SKM-1 treated with dmso at 0.1 percent for 144 hours (cell line): ENCODE measurements at regions not wholly inside any gene's neighbourhood (a gene's known extent, or its start where the extent isn't known, plus 50 kb on each side); places are given as distances from the start of the nearest gene placed in this dataset.

Source experiments
- DNase-seq: peaks from one replicate; lab custom pipeline; 2025; ENCODE audit not compliant: unreplicated experiment; lab: John Stamatoyannopoulos, UW

DNA sequence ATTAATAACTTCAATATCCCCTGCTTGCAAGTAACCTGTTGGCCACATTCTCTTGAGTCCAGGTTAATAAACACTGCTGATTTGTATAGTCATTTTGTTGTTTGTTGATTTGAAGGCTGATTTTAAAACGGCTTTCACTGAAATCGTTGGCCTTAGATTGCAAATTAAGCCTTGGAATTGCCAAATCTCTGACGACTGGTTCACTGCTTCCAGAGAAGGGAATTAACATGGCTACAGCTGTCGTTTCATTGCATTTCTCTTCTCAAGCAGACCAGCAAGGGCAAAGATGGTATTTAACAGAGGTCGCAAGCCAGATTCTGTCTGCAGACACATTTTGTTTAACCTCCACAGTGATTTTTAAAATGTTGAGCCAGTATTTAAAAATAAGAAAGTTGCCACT is 470.9 kb downstream of the TFAP2A start:
- DNase-seq, result no peak

DNA sequence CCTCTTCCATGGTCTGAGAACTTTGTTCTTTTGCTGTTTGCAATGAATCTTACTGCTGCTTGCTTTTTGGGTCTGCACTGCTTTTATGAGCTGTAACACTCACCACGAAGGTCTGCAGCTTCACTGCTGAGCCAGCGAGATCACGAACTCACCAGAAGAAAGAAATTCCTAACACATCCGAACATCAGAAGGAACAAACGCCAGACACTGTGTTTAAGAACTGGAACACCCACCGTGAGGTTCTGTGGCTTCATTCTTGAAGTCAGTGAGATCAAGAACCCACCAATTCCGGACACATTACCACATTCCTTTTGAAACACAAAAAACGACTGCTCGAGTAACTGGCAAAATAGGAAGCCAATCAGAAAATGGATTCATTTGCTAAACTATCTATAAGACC is 471.8 kb downstream of the TFAP2A start:
- no peak for DNase-seq

DNA sequence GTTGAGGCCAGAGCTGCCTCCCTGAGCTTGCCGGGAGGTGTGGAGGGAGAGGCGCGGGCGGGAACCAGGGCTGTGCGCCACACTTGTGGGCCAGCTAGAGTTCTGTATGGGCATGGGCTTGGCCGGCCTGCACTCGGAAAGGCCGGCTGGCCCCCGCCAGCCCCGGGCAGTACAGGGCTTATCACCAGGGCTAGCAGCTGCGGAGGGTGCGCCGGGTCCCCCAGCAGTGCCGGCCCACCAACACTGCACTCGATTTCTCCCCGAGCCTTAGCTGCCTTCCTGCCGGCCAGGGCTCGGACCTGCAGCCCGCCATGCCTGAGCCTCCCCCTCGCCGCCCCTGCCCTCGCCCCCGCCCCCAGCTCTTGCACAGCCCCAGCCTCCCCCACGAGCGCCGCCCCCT is 472.7 kb downstream of the TFAP2A start:
- DNase-seq, result no peak

DNA sequence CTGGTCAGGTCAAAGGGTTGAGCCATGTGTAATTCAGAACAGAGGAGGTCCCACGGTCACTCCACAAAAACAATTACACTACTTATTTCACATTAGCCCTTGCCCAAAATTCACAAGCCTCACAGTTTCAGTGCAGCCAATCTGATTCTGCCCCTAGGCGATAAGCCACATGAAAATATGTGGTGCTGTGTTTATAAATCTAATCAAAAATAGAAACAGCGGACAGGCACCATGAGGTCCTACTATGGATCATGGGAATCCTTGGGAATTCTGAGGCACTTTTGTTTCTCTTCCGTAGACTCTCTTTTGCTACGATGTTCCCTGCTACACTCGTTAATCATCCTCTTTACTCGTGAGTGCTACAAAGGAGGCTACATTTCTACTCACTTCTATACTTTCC is 476.1 kb downstream of the TFAP2A start:
- no peak for DNase-seq

DNA sequence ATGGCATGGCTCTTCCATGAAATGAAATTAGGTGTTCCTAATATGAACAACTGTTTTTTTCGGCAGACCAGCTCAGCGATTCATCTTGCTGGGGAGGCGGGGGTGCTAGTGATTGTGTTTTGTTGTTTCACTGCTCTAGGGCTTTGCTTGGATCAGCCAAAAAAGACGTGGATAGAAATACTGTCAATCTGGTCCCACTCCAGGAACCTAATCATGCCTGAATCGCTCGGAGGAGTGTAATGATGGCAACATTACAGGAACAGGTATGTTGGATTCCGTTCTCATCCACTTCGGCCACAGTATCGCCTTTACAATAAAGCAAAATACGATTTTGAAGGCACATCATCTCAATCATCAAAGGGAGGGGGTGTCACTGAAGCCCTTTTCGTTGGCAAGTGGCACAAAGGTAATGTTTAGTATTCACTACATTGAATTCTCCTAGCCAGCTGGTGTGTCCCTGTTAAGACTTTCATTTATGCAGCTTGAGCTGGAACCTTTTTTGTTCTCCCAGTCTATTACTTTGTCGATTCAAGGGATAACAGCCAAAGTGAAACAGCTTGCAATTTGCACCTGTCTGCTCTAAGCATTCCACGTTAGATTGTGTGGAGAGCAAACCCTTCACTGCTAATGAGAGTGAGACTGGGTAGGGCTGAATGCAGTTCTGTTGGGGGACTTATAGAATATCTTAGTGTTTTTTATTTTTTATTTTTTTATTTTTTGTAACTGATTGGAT is 477.7 kb downstream of the TFAP2A start:
- no peak for DNase-seq

DNA sequence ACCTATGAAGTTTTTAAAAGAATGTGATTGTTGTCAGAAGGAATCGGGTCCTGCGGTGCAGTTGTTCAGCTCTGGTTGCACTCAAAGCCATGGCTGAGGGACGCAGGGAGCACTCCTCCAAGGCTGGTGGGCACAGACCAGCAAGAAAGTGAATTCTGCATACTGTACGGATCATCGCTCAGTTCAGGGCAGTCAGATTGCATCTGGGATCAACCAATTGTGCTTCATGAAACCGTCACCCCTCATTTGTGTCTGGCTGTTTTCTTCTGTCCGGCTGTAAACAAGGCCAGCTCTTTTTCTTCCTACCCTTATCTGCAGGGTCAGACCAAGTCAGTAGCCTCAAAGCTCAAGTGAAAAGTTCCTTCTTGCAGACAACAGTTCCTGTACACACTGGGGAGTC is 478.3 kb downstream of the TFAP2A start:
- no peak for DNase-seq

DNA sequence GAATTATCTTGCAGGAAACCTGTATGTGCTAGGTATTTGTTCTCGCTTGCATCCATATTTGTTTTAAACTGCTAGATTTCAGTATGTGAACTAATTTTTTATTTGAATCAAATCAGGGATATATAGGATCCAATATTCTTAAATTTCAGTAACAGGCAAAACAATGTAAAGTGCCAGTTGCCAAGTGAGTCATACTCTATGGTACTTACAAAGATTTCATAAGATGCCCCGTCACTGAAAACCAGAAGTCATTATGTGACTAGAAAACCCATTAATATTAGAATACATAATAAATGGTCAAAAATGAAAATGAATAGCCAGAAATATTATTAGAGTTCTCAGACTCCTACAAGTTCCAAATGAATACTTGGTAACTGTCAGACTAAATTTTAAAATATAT is 481.2 kb downstream of the TFAP2A start:
- DNase-seq, result no peak

DNA sequence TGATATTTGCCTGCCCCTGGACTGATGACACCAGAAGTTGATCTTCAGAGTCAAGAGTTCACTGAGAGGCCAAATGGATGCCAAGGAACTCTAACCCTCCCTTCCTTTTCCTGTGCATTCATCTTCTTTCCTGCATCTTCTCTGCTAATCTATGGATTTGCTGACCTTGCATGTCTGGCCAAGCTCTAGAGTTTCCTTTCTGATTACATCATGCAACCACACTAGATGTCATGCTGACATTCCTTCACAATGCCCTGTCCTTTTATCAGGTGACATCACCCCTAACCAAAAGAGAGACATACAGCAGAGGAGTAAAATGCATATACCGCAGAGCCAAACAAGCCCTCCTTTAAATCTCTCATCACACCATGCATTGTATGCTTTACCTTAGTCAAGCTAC is 487.6 kb downstream of the TFAP2A start:
- DNase-seq, result no peak

DNA sequence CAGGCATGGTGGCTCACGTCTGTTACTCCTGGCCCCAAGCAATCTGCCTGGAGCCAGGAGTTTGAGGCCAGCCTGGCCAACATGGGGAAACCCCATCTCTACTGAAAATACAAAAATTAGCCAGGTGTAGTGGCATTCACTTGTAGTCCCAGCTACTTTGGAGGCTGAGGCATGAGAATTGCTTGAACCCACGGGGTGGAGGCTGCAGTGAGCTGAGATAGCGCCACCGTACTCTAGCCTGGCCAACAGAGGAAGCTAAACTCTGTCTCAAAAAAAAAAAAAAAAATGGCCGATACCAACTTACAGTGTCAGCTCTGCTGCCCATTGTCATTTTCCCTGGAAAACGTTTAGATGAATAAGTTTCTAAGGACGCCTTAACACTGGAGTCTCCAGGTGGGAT is 489.9 kb downstream of the TFAP2A start:
- no peak for DNase-seq

DNA sequence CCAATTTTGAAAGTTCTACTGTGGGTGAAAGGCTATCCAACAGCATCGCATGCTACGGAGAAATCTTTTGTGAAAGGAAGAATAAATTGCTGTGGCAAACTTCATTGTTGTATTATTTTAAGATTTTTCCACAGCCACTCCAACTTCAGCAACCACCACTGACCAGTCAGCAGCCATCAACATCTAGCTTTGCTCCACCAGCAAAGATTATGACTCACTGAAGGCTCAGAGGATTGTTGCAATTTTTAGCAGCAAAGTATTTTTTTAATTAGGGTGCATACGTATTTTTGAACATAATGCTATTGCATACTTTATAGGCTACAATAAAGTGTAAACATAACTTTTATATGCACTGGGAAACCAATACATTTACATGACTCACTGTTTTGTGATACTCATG is 493.5 kb downstream of the TFAP2A start:
- DNase-seq, result no peak

DNA sequence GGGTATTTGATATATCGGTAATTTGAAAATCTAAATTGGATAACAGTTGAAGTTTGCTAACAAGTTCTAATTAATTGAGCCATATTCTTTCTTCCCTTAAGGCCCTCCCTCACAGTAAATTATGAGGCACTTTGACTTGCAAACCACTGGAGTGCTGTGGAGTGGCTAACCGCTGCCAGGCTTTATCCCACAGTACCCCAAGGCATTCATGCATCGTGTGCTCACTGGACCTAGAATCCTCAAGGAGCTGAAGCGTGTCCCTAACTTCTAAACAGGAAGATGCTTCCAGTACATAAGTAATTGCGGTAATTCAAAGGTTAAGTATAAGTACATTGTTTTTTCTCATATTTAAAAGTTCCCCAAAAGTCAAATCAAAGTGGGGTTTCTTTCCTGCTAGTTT is 499.9 kb downstream of the TFAP2A start:
- no peak for DNase-seq

DNA sequence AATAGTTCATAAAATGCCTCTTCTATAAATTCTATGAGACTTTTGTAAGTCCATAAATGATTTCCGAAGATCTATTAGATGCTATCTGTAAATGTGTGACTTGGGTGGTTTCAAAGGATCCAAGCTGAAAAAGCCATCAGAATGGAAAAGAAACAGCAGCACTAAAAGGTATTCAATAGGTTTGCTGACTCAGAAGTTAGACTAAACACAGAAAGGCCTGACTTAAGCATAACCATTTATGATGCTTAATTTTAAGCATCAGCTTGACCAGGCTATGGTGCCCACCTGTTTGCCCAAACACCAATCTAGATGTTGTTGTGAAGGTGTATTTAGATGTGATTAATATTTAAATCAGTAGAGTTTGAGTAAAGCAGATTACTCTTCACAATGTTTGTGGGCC is 513.5 kb downstream of the TFAP2A start:
- DNase-seq, result no peak

DNA sequence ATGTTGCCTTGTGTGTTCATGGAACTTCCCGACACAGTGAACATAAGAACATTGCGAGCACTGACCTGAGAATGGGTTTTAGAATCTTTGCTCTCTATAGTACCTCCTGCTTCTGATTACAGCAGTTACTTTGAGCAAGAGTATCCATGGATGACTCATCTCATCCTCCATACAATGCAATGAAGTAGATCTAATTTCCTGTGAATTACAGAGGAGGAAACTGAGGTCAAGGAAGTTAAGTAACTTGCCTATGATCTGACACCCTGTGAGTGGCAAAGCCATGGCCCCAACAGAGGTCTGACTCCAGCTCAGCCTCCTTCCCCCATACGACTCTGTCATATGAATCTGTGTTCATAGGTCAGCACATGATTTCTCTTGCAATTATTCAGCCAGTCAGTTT is 518.1 kb downstream of the TFAP2A start:
- peak; percentile 66 for DNase-seq

DNA sequence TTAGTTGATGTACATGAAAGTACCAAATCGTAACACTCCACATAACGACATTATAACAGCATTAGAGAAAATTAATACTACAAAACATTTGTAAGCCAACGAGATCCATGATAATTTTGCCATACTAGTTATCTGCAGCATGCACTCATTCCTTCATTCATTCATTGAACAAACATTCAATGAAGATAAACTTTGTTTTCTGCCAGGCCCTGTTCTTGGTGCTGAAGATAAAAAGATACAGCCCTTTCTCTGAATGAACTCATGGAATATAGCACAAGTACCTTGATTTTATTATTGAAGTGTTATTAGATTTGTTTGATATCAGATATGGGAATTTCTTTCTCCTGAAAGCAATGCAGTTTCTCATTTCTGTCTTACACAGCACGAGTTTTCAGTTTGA is 524.0 kb downstream of the TFAP2A start:
- DNase-seq, result no peak

DNA sequence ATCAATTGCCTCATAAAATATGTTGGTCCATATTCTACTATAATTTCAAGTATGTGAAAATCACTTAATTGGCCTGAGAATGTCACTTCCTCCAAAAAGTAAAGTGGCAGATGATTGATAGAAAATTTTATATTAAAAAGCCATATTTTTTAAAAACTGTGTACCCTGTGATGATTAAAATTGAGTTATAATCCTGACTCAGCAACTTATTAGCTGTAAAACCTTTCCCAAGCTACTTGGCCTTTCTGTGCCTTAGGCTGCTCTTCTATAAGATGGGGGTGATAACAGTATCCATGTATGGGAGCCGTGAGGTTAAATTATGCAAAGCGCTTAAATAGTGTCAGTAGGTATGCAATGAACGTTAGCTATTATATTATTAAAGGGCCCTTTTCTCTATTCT is 524.4 kb downstream of the TFAP2A start:
- DNase-seq, result no peak

DNA sequence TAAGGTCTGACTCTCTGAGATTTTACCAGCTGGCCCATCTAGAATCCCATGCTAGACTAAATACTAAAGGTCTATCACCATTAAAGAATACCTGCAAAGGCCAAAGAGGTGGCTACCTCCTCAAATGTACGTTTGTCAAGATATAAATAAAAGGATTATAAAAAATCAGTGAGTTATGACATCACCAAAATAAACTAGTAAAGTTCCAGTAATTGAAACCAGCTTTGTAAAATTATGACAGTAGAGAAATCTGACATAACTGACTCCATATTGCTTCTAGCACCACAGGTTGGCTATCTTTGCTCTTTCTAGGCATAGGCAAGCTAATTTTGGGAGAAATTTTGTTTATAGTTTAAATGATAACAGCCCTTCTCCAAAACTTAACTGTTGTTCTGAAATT is 536.3 kb downstream of the TFAP2A start:
- no peak for DNase-seq

DNA sequence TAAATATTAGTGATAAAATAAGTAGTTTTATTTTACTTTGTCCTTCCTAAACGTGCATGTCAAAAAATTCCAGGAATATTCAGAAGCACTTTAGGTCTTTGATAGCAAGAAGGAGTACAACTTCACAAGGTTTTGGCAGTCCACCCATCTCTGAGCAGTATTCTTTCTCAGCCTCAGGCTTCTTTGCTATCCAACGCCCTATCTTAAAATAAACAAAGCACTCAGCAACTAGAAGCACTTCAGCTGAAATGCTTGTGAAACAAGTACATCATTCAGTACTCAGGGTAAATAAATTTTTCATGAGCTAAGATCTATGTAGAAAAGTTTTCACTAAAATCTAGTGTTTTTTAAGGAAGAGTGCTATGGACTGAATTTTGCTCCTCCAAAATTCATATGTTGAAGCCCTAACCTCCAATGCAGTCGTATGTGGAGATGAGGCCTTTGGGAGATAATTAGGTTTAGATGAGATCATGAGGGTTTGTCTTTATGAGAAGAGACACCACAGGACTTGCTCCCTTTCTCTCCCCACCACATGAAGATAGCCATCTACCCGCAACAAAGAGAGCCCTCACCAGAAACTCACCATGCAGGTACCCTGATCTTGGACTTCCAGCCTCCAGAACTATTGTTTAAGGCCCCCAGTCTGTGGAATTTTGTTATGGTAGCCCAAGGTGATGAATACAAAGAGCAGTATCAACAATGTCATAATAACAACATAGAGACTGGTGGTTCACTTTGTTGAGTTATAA is 539.1 kb downstream of the TFAP2A start:
- no peak for DNase-seq

DNA sequence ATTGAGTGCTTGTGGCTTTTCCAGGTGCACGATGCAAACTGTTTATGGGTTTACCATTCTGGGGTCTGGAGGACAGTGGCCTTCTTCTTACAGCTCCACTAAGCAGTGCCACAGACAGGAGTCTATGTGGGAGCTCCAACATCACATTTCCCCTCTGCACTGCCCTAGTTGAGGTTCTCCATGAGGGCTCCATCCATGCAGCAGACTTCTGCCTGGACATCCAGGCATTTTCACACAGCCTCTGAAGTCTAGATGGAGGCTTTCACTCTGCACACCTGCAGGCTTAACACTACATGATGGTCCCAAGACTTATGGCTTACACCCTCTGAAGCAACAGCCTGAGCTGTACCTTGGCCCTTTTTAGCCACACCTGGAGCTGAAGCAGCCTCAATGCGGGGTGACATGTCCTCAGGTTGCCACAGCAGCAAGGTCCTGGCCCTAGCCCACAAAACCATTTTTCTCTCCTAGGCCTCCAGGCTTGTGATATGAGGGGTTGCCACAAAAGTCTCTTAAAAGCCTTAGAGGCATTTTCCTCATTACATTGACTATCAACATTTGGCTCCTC is 552.2 kb downstream of the TFAP2A start:
- DNase-seq, result no peak

DNA sequence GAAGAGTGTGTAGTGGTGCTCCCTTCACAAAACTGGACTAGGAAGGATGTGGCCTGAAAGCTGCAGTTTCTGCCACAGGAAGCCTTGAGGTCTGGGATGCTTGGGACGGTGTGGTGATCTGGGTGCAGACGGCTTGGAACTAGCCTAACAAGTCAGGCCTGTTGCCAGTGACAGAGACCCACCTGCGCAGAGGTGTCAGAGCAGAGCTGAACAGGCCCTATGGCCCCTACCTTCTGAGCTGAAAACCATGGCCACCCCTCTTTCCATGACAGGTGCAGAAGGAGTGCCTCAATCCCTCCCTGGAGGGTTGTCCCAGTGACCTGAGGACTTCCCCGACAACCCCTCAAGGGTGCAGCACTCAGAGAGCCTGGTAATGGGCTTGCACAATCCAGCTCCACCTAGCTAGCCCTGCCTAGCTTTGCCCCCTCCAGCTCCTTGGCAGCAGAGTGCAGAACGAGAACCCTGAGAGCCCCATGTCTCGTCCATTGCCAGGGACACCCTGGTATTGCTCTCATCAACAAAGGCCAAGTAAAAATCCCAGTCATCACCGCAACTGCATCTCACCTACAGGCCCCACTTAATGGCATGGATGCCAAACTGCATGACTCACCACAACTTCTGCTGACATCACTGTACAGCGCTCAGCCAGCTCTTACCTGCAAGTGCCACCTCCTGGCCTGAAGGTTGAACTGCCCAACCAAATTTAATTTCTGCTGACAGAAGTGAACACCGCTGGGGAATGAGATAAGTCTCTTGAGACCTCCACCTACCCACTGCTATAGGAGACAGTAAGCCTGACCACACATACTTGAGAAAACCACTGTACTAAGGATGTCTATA is 563.1 kb downstream of the TFAP2A start:
- DNase-seq, result no peak

DNA sequence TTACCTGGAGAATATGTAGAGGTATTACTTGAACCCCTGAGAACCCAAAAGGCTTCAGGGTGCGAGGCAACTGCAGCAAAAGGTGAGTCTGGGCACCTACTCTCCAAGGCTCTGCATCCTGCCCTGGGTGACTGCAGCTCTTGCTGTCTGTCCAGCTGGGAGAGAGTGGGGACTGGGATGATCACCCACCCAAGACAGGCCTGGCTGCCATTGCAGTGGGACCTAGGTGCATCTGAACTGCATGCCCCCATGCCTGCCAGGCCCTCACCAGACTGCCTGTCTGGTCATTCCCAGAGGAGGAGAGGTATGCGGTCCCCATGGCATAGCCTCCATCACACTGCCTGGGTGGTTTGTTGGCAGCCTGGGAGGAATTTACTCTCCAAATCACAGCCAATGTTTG is 563.9 kb downstream of the TFAP2A start:
- no peak for DNase-seq

DNA sequence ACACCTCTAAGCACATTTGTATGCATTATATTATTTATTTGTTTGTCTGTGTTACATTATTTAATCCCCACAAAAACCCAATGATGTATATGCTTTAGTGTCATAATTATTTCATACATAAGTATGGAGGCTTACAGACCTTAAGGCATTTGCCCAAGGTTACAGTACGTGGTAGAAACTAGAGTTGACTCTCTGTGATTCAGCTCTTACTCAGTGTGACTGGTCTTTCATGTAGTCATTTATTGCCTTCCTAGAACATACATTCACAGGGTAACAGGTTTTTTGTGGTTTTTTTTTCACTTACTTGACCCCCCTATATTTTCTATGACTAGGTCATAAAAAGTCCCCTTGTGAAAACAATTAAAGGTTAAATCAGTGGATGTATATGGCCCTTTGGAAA is 566.8 kb downstream of the TFAP2A start:
- no peak for DNase-seq
